GM19043 (cell line): ENCODE measurements at regions not wholly inside any gene's neighbourhood (a gene's known extent, or its start where the extent isn't known, plus 50 kb on each side); places are given as distances from the start of the nearest gene placed in this dataset.
"Not testable (repeated sequence)": the region's sequence is repeated elsewhere in the genome, so short reads cannot be mapped to it uniquely, and the experiment has no call there.

Experiments used
- ATAC-seq: cut with Tn5 transposase; IDR thresholded peaks from one replicate; pipeline ENCODE4 v1.9.1; 2021; ENCODE audit warnings: low read depth; ENCODE audit not compliant: unreplicated experiment

DNA sequence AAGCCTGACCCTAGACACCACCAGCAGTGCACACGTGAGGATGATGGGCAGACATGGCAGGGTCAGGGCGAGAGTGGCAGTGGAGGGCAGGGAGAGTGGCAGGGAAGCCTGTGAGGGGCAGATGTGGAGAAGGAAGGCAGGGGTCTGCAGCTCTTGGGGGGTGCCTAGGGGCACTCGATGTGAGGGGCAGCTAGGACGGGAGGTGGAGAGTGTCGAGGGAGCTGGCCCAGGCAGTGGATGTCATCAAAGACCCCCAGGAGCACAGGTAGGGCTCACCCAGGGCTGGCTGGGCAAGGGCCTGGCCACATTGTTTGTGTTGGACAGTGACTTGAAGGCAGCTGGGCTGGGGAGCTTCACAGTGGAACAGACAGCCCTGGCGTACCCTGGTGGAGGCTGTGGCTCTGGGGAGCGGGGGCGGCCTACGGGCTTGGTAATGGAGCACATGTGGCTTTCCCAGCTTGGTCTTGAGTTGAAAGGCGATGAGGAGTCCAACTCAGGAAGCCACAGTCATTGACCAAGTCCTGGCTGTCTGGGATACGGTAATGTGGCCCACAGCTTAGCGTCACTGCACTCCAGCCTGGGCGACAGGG lies 87.1 kb downstream of the RTP5 start:
- ATAC-seq, result no peak

DNA sequence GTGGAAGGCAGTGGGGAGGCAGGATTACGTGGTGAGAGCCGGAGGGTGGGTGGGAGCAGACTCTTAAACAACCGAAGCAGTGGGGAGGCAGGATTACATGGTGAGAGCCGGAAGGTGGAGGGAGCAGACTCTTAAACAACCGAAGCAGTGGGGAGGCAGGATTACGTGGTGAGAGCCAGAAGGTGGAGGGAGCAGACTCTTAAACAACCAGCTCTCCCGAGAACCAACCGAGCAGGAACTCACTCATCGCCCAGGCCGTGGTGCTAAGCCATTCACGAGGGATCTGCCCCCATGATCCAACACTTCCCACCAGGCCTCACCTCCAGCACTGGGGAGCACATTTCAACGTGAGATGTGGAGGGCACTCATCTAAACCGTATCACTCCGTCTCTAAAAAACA lies 87.7 kb downstream of the RTP5 start:
- ATAC-seq, result no peak

DNA sequence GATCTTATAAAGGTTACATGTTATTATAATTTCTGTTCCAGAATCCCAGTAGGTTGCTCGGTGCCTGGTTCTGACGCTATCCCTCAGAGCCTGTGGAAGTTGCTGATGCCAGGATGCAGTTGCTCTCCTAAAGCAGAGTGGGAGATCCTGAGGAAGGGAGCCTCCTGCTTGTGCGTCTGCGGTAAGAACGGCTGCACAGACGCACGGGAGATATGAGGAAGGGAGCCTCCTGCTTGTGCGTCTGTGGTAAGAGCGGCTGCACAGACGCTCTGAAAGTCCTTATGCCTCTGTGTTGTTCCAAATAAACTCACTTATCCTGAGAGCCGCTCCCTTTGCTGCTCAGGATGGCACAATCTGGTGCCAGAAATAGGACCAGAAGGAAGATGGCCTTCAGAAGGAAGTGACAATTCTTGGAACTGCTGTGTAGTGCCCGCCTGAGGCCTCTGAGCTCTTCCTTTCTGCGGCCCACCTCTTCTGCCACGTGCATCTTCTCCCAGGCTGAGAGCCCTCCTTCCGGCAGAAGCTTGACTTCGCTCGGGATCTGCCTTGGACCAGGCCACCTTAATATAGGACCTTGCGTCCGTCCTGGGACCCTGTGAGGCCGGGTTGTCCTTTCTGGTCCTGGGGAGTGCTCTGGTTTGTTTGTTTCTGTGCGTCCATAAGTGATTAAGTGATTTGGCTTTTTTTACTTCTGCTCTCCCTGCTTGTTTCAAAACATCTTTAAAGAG lies 89.5 kb downstream of the RTP5 start:
- ATAC-seq, result no peak

DNA sequence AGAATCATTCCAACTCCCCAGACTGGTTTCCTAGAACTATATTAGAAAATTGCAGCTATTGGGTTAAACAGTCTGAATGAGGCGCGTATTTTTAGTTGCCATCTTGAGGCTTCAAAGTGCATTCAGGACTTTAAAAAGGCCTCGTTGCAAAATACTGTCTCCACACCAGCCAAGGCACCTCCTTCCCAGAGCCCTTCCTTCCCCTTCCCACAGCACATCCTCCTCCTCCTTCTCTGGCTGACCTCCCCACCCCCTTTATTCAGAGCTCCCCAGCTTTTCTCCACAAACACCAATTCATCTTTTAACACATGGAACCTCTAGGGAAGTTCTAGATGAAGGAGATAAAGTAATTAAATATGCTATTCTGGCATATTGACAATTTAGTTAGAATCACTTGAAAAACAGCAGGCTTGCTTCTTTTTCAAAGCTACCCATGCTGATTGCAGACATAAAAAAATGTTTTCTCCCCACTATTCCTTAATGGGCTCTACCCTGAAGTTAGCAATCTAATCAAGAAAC lies 90.3 kb downstream of the RTP5 start:
- no peak for ATAC-seq

DNA sequence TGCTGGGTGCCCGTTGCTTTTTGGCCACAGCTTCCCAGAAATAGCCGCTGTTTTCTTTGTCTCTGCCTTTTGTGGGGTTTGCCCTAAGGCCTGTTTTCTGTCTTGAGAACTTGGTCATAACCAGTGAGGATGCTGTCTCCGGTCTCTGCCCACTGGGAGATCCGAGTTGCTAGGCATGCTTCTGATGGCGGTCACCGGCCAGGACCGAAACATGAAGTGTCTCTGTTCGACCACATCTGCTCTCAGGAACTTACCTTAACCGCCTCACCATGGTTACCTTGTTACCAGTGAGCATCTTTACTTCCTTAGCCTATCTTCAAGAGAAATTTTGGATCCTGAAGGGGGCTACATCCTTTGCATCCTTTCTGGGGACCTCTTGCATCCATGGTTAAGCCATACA lies 91.9 kb downstream of the RTP5 start:
- ATAC-seq, result no peak

DNA sequence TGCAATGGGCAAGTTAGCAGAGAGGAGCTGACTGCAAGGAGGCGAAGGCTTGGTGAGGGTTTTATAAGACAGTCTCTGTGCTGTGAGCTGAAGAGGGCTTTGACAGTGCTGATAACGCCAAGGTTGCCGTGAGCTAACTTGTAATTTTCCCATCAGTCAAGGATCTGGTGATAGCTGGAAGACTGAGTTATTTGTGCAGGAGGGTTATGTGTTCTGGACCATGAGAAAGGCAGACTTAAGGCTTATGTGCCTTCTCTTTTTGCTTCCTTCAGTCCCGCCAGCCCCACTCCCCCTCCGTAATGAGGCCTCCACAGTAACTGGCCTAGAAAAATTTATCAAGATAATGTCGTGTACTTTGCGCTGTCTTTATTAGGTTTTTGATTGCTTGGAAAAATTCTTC lies 94.6 kb downstream of the RTP5 start:
- no peak for ATAC-seq

DNA sequence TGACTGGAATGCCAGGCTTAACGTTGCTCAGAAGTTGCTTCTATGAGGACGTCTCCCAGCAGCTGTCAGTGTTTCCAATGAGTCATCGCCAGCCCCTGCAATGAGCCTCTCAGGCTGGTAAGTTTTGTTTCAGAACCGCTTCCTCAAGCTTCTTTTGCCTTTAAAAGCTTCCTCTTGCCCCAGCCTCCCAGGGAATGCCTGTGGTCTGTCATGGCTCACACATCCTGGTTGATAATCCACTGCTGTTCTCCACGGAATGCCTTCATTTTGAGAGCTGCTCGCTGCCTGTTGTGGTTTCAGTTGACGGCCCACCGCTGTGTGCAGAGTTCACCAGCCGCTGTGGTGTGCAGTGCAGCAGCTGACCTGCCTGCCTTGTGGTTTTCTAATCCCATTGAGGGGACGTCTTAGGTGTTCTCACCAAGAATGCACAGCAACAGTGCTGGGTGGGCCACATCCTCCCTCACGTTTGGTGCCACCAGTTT lies 96.4 kb downstream of the RTP5 start:
- ATAC-seq, result peak; percentile 85

DNA sequence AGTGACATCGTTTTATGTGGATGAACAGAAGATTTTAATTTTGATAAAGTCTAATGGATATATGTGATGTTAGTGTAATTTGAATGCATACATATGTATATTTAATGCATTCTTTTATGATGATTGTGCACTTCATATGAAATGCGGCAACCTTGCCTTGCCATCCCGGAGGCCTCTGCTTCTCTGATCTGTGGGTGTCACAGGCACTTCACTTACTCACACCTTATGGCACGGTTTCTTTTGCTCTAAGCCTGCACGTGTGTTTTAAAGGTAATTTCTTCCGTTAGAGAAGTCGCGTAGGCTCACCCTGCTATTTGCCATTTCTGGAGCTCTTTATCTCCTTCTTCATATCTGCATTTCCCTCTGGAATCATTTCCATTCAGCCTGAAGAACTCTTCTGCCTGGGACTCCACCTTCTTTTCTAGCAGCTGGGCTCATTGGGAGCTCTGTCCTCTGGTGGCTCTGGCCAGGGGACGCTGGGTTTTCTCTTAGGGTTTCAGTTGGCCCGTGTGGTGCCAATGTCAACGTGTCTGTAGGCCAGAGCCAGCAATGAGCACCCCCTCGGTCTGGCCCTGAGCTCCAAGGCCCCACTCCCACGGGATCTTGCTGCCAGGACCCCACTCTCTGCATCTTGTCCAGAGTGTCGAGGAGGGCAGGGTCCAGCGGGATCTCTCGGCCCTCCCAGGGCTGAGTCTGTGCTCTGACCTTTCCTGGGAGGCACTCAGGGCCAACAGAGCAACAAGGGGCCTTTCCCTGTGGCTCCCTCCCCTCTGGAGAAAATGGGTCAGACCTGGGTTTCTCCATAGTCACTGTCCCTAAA lies 97.3 kb downstream of the RTP5 start:
- ATAC-seq, result no peak

DNA sequence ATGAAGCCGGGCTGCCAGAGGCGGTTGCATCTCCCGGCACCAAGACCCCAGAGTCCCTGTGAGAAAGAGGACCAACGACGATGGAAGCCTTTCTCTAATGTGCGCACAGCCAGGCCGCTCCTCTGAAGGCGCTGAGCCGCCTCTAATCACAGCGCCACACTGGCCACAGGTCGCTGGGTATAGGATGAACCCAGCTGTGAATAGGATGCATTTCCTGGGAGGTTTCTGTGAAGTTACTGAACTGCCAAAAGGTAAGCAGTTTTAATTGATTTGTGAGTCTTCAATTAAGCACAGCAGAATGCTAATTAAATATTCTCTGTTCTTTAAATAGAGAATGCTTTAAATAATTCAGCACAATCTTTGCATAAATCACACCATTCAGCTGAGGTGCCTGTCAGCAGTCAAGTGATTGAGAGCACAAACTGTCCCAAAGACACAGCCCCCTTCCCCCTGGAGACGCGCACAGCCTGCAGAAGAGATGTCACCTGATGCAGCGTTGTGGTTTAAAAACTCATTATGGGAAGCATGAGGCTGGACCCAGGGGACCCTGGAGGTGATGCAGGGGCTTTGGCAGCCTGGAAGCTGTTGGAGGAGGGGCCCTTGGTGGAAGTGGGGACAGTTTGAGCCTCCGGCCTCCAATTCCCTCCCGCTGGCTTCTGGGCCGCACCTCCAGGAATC lies 98.1 kb downstream of the RTP5 start:
- no peak for ATAC-seq

DNA sequence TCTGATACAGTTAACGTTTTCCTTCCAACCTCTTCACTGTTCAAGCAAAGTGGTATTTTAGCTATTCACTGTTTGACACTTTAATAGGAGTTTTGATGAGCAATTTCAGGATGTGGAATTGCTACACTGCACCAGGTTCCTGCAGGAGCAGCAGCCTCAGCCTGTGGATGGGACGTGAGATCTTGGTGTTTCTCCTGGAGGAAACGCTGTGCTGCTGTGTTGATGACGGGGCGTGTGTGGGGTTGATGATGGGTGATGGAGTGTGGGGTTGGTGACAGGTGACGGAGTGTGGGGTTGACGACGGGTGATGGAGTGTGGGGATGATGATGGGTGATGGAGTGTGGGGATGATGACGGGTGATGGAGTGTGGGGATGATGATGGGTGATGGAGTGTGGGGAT lies 98.9 kb downstream of the RTP5 start:
- no peak for ATAC-seq

DNA sequence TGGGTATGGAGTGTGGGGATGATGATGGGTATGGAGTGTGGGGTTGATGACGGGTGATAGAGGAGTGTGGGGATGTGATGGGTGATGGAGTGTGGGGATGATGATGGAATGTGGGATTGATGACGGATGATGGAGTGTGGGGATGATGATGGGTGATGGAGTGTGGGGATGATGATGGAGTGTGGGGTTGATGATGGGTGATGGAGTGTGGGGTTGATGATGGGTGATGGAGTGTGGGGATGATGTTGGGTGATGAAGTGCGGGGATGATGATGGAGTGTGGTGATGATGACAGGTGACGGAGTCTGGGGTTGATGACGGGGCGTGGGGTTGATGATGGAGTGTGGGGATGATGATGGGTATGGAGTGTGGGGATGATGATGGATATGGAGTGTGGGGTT lies 99.7 kb downstream of the RTP5 start:
- not testable (repeated sequence) for ATAC-seq

DNA sequence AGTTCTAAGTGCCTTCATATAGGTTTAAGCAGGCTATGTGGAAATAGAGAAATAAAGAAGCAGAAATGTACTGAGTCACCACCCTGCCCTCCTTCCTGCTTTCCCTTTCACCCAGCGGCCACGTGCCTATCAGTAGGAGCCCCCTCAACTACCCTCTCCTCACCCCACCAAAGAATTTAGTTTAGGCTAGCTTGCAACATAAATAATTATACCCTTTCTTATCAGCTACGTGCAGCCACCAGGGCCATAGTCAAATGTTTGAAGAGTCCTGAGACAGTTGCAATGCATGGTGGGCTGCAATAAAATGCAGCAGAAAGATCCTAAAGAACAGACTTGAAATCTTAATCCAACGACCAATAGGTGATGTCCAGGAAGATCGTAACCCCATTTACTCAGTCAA lies 101.2 kb downstream of the RTP5 start:
- no peak for ATAC-seq

DNA sequence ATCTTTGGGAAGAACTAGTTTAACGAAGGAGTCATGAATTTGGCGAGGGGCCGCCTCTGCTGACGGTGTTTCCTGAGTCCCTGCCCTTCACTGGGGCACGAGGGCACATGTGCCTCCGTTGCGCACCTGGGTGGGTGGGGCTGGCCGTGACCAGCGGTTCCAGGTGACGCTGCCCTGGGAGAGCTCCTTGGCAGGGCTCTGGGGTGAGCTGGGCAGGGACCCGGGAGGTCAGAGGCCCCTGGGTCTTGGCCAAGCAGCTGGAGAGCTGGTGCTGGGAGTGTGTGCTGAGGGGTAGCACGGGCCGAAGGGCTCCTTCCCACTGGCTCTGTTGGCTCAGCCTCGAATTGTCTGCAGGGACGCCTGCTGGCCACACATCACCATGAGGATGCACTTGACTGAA lies 104.6 kb downstream of the RTP5 start:
- no peak for ATAC-seq

DNA sequence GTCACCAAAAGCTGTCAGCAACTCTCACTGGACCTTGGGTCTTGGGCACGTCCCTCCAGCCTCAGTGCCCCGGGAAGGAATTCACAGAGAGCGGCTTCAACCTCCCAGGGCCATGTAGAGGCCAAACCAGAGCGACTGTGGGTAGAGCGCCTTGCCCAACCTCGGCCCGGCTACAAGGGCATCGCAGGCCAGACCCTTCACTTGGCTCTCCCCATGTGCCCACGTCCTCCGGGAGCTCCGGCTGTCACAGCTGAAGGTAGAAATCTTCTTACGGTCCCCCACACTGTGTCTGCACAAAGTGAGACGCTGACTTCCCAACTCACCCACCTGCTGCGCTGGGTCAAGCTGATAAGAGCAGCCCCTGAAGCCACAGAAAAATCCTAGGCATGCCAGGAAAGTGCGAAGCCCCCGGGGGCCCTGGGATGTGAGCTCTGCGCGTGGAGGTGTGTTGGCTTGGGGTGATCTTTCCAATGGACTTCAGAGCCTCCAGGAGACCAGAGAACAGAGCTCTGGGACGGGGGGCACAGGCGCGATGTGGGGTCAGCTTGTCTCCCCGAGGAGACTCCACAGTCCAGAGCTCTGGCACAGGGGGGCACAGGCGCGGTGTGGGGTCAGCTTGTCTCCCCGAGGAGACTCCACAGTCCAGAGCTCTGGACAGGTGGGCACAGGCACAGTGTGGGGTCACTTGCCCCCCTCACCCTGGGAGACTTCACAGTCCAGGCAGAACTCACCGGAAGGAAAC lies 105.5 kb downstream of the RTP5 start:
- no peak for ATAC-seq

DNA sequence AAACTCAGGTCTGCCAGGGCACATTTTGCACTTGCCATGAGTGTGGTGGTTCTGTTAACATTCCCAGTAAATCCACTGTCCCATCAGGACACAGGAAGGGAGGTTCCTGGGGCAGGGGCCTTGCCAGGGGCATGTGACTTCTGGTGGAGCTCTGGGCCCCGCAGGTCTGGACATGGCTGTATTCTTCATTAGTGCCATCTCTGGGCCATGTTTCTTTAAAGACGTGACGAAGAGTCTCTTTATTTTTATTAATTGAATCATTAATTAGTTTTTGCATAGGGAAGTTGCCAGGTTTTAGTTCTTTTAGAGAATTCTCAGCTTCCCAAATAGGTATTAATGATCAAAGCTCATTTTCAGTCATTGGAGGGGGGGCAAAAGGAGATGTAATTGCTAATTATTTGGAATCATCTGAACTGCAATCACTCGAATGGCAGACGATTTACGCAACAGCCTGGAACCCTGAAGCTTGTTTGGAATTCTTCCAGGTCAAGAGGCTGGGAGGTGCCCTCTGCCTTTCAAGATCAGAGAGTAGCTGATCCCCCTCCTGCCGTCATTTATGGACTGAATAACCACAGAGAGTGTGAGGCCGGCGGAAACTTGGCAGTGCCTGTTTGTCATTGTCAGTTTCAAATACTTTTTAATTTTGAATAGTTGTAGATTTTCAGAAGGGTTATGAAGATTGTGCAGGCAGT lies 106.2 kb downstream of the RTP5 start:
- ATAC-seq, result no peak

DNA sequence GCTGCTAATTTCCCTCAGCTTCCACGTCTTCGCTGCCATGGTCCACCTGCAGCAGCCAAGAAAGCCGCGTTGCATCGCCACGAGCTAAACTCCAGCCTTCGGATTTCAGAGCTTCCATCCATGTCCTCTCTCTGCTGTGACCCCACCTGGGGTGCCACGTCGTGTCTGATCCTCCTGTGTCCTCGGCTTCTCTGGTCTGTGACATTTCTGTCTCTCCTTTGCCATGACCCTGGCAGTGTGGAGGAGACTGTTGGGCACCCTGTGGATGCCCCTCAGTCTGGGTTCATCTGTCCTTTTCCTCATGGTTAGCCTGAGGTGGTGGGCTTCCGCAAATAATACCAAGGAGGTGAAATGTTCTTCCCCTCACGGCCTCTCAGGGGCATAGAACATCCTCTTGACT lies 106.8 kb downstream of the RTP5 start:
- ATAC-seq, result no peak

DNA sequence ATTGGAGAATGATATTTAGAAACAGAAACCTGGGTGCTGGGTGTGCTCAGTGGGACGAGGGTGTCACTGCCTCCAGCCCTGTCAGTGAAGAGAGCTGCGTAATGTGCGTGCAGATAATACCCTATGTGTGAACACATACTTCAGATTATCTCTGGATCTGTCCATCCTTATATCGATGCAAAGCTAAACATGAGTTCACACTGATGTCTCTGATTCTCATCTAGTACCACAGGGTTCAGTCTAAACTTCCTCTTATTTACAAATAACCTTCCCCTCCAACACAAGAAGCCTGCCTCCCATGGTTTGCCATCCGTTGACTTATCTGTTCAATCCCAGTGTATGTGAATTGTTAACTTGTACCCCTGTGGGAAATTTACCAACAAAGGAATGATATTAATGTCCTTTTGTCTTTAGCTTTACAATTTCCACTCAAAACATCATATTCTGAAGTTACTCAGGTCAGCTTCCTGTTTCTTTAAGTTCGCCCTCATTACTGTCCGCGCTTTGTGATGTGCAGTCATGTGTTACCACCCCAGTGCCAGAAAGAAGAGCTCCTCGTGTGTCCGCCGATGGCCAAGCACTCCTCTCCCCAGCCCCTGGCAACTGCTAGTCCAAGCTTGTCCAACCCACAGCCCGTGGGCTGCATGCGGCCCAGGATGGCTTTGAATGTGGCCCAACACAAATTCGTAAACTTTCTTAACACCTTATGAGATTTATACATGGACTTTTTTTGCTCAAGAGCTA lies 108.2 kb downstream of the RTP5 start:
- no peak for ATAC-seq

DNA sequence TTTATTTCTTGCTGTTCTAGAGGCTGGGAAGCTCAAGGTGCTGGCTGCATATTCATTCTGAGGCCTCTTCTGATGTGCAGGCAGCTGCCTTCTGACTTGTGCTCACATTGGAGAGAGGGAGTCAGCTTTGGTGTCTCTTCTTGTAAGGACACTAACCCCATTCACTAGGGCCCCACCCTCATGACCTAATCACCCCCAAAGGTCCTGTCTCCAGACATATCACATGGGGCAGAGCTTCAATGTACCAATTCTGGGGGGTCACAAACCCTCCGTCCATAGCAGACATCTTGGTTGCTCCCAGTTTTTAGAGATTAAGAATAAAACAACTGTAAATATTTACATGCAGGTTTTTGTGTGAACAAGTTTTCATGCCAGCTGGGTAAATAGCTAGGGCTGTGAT lies 109.1 kb downstream of the RTP5 start:
- ATAC-seq, result no peak

DNA sequence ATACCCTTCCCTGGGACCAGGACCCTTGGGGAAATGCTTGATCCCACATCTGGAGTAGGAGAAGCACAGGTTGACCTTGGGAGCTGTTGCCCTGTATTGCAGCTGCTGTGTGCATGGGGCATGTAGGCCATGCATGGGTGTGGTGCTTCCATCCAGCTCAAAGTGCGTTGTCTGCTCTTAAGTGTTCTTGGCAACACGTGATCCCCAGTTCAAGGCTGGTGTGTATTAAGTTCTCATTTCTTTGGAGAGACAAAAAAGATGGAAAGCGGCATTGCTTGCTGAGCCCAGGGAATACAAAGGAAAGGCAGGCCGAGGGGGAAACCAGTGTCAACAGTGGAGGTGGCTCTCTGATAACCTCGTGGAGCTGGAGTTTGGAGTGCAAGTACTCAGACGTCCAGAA lies 110.7 kb downstream of the RTP5 start:
- ATAC-seq, result no peak
